ENCODE measurements at regions not wholly inside any gene's neighbourhood (a gene's known extent, or its start where the extent isn't known, plus 50 kb on each side); places are given as distances from the start of the nearest gene placed in this dataset.

DNA sequence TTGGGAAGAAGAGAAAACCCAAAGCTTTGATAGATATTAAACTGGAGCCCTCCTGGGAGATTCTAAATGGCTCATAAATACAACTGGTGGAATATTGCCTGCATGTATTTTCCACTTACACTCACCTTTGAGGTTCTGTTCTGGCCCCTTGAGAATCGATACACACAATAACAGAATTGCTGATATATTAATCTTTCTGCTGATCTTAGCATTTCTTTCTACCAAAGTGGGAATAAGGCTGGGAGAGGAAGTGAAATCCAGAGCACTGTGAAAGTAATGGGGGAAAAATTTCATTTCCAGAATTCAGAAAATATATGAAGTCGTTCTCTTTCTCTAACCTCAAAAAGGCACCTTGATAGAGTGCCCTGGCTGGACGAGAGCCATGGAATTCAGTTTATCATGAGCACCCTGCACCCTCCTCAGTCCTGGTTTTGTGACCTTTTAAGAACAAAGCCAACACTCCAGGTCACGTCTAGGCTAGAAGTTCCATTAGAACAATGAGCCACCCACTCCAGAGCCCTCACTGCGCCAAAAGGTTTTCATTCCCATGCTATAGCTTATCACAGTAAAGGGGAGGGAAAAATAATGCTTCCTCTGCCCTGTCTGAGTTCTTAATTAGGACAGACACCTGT is 244.5 kb downstream of the CD83 start:
- H3K4me3 ChIP-seq (ENCODE audit: low read depth, low read length): no peak overlapping the region

DNA sequence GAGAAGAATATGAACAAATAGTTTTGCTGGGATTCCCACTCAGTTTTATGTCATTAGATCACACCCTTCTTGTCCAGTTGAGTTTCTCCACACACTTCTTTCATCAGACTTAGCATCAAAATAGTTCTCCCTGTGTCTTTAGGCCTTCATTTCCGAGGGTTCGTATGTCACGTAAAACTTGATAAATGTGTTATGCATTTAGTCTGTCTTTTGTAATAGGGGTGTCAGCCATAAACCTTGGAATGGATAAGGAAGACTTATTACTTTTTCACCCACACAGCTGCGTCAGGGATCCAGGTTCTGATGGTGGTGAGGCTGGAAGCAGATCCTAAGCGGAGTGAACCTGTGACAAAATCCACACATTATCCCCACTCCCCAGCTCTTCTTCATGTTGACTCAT is 246.8 kb downstream of the CD83 start:
- no peak overlapping the region for H3K4me3 ChIP-seq (ENCODE audit: low read depth, low read length)

DNA sequence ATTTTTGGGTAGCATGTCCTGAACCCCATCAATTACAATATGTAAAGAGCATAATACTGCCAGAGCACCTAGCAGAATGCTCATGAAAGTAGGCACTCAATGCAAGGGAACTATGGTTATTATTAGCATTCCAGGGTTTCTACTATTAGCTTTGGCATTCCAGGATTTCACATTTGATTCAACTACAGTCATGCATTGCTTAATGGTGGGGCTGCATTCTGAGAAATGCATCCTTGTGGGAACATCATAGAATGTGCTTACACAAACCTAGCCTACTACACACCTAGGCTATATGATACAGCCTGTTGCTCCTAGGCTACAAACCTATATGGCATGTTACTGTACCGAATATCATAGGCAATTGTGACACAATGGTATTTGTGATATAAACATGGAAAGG is 247.8 kb downstream of the CD83 start:
- no peak overlapping the region for H3K4me3 ChIP-seq (ENCODE audit: low read depth, low read length)

DNA sequence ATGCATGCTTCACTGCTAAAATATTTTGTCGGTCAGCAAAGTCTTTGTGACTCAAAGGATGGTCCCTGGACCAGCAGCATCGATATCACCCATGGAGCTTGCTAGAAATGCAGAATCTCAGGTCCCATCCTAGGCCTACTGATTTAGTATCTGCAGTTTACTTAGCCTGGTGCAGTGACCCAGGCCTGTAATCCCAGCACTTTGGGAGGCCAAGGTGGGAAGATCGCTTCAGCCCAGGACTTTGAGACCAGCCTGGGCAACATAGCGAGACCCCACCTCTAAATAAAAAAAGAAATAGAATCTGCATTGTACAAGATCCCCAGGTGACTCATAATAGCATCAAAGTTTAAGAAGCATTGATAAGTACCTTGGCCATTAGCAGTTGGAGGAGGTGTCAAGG is 248.7 kb downstream of the CD83 start:
- H3K4me3 ChIP-seq (ENCODE audit: low read depth, low read length): no peak overlapping the region

DNA sequence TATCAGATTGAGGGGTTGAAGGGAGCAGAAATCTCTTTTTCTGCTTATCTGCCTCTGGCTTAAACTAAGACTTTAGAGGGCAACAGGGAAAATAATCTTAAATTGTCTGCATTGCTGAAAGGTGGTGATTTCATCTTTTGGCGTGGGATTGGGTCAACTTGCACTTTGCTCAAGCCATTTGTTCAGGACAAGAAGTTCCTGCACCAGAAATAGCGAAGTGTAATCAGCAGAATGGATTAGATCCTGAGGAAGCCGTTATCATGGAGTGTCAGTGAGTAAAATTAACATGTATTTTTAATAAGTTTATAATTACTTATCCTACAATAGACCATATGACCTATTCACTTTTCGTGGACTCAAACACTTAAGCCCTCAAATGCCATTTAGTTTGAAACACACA is 249.3 kb downstream of the CD83 start:
- H3K4me3 ChIP-seq (ENCODE audit: low read depth, low read length): no peak overlapping the region

DNA sequence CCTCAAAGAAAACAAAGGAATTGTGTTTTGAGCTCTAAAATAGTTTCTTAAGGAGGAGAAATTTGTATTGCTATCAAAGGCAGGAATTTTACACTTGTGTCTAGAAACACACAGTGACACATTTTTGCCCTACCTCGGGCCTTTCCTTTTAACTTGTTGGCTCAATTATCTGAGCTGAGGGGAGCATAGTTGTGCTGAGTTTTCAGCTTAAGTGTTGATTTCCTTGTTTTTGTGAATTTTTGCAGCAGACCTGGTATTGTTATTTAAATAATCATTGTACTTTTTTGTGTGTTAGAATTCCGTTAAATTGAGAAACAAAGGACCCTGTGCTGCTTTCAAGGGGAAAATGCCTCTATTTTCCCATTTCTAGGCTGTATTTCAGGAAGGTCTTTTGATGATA is 249.7 kb downstream of the CD83 start:
- no peak overlapping the region for H3K4me3 ChIP-seq (ENCODE audit: low read depth, low read length)

DNA sequence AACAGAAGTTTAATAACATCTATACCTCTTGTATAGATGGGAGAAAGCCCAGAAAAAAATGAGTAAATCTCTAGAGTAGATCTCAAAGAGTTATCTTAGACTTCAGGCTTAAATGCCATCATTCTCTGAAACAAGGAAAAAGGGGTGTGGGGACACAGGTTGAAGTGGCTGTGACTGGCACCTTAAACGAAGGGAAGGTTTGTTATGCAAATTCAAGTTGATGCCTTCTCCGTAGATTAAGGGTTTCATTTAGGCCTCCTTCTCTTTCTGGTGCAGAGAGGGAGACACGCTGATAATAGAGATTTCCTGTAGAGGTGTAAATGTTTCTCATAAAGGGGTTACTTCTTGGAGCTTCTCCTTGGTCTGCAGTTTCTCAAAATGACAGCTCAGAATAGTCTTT is 252.1 kb downstream of the CD83 start:
- no peak overlapping the region for H3K4me3 ChIP-seq (ENCODE audit: low read depth, low read length)

DNA sequence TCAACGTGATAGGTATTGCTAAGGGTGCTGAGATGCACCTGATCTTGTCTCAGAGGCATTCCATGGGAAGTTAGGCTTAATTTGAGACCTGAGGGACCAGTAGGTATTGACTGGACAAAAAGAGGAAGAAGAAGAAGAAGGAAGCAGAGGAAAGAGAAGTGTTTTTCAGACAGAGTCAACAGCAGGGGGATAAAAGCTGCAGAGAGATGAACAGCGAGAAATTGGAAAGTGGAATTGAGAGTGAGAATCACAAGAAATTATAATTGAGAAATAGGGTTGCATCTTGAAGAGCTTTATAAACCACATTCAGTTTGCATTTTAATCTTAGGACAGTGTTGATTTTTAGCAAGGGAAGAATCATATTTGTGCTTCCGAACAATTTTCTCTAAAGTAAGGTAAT is 254.0 kb downstream of the CD83 start:
- H3K4me3 ChIP-seq (ENCODE audit: low read depth, low read length): no peak overlapping the region

DNA sequence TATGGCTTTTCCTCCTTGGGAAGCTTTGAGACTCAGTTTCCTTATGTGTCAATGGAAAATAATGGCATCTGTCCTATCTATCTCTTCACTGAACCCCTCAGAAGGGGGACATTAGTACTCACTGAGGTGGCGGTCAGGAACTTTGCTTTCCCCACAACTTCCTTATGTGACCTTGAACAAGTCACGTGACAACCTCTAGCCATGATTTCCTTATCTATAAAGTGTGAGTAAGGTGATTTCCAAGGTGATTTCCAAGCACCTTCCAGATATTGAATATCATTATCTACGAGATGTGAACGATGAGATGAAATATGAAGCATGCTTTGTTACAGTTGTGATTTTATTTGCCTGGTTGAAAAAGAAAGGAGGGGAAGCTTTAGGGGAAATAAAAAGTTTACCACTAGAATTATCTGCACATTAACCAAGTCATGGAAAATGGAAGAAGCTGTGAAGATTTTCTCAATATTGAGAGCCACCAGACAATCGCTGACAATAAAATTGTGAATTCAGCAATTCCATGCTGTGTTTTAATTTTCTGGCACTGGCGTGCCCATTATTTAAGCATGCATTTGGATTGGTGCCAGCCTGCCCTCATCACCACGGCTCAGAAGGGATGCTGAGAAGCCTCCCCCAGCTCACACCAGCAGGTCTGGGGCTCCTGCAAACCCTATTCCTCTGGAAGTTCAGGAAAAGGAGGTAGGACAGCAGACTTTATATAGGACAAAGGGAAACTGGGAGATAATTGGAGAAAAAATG is 255.3 kb downstream of the CD83 start:
- H3K4me3 ChIP-seq (ENCODE audit: low read depth, low read length): no peak overlapping the region

DNA sequence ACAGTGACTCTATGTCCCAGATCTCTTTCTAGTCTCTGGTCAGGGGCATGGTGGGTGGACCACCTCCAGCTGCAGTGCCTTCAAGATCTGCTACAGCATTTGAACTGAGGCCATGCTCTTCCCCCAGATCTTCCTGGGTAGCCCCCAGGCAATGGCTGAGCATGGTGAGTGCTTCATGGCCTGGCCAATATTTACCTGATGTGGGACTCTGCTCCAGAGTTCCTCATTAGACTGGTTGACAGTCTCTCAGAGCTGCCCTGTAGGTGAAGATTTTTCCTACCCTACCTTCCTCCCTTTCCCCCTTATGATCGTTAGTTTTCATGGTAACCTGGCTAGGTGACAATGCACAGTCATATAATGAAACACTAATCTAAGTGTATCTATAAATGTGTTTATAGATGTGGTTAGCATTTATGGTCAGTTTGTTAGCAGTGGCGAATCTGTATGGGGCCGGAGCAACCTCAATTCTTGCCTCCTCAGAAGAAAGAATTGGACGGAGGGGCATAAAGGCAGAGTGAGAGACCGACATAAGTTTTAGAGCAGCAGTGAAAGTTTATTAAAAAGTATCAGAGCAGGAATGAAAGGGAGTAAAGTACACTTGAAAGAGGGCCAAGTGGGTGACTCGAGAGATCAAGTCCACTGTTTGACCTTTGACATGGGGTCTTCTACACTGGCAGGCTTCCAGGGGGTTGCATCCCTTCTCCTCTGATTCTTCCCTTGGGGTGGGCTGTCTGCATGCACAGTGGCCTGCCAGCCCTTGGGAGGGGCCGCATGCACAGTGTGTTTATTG is 256.3 kb downstream of the CD83 start:
- no peak overlapping the region for H3K4me3 ChIP-seq (ENCODE audit: low read depth, low read length)

DNA sequence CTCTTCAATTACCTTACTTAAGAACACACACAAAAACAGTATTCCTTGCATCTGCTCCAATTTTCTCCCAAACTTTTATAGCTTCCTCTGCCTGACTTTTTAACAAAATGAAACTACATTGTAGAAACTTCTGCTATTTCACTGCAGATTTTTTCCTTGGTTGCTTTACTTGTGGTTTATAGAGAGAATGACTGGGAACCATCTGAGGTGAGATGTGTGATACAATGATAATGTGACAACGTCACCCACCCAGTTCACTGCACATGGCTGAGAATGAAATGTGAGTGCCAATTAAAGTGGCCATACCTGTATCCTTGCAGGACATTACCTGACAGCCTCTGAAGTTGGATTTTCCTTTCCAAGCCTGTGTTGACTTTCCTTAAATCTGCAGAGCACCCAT is 258.4 kb downstream of the CD83 start:
- H3K4me3 ChIP-seq (ENCODE audit: low read depth, low read length): no peak overlapping the region

DNA sequence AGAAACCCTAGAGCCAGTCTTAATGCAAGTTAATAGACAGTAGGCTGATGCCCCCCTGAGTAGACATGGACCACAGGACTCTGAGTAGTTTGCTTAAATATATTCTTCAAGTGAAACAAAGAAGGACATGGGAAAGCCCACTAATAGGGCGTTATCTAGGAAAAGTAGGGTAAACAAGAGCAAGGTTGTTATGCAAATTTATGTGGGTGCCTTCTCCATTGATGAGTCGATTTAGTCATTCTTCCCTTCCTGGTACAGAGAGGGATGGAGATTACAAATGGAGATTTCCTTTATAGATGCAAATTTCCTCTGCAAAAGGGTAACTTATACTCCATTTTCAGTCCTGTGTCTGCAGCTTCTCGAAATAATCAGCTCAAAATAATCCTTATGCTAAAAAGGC is 262.0 kb downstream of the CD83 start:
- H3K4me3 ChIP-seq (ENCODE audit: low read depth, low read length): no peak overlapping the region

DNA sequence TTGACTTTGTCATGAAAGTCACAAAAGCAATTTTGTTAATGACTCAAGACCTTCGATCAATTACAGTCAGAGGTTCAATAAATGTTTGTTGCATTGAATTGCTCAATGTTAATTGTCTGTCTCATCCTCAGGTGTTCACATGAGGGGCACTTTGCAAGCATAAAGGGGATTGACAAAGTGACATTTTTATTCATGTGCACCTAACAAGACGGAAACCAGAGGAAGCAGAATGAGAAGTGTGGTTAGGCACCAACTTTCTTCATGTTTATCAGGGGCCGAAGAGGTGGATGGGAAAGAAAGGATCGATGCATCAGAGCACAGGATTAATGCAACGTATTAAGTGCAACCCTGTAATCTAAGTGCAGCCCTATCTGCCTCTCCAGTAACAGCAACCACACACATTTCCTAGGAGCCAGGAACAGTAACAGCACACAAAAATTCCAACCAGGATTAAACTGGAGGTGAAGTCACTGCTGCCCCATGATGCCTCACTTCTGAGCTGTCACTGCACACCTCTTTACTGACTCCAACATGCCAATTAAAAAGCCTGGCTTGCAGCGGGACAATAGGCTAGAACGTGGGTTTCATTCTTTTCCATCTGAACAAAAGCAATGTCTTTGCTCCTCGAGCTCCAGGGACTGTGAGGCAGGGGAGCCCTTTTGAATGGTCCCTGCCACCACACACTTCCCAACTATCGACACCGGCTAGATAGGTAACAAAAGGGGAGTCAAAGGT is 262.7 kb downstream of the CD83 start:
- no peak overlapping the region for H3K4me3 ChIP-seq (ENCODE audit: low read depth, low read length)

DNA sequence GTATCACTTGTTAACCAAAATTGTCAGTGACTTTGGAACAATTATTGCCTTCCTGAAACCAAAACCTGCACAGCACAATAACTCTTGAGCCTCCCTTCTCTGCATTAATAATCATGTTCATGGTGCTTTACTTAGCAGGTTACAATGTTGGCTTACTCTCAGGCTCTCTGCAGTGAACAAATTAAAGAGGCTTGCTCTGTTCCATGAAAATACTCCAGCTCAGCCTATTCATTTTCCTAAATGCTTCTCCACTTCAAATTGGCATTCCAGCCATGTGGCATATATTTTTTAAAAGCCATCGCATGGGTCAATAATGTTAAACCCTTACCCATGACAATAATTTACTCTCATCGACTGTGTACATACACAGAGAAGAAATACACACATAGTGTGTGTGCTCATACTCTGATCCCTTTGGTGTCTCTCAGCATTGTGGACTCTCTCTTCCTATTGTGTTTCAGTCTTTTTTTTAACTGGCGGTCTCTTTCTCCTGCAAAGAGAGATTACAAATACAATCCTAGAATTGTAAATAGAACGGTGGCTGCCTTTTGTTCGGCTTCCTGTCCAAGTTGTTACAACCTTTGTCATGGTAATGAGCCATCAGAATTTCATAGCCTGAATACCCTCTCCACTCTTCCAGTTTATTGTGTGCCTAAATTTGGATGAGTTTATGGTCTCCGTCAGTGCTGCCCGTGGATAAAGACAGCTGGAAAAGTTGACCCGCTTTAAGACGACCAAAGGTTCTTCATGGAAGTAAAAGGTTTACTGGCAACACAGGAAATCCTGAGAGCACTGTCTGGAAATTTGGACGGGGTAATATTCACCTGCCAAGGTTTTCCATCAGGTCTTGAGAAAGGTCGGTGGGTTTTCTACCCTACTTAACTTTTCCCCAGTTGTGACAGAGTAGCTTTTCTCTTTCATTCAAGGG is 263.6 kb downstream of the CD83 start:
- H3K4me3 ChIP-seq (ENCODE audit: low read depth, low read length): no peak overlapping the region

DNA sequence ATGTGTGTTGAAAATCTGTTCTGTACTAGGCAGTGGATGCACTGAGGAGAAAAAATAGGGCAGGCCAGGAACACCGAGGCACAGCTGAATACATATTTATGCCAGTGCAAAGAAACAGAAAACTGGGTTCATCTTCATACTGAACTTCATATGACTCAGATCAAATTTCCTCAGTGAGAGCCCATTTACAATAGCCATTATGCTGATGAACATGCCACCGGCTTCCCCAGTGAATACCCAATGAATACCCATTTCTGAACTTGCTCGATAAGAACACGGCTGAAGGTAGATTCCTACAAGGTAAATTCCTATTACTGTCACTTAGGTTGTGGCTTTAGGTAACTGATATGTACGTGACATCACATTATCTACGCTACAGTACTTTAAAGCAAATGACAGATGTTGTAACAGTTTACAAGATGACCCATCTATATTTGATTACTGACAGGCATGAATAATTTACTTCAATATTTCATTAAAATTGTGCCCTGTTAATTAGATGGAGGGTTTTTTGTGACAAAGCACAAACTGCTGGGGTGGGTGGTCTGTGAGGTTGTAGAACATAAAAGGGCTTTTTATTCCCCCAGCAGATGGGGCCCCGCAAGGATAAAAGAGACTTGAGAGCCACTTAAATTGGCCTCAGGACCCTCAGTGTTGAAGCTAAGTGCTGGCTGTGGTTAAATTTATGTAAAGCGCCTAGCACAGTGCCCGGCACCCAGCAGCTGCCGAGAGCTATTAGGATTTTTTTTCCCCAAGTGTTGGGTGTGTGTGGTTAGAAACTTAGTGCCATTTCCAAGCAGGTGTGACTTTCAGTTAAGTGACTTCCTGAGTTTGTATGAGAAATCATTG is 264.5 kb downstream of the CD83 start:
- H3K4me3 ChIP-seq (ENCODE audit: low read depth, low read length): no peak overlapping the region

DNA sequence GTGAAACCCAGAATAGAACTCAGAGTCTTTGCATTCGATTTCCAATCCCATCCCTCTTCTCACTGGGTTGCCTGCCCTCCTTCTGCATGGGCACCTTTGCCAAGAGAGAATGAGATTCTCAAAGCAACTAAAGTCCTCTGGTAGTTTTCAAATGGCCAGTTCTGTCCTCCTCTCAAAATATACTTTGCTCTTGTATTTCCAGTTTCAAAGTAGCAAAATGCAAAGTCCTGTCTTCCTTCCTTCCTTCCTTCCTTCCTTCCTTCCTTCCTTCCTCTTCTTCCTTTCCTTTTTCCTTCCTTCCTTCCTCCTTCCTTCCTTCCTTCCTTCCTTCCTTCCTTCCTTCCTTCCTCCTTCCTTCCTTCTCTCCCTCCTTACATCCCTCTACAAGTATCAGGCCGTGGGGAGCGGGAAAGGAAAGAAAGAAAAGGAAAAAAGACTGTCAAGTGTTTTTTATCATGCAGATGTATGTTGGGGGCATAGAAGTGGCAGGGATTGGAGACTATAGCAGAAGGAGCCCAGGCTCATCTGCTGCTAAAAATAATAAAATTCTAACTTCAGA is 265.2 kb downstream of the CD83 start:
- H3K4me3 ChIP-seq (ENCODE audit: low read depth, low read length): no peak overlapping the region

DNA sequence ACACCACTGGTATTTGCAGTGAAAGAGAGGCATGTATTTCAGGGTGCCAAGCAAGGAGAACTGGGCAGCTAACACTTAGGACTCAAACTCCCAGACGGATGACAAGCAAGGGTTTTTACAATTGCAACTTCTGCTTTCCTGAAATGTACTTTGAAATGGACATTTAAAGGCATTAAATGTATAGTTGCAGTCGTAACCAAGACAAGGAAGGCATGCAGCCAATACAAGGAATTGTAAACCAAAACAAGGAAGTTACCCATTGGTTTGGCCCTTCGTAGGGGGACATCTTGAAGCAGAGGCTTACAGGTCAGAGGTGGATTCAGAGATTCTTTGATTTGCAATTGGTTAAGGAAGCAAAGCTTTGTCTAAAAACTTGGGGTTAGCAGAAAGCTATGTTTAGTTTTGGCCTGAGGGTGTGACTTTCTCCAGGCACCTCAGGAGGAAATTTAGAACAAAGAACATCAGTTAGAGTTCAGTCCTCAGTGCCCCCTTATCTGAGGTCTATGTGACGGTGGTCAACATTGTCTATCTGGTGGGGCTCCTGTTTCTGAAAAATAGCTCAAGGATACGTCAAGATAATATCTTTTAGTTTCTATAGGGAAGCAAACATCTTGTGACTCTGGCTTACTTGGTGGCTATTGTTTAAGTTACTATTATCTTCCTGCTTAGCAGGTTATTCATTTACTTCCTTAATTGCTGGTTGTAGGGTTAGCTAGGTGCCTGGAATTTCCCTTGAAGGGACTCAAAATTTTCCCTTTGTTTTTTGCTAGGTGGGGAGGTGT is 266.0 kb downstream of the CD83 start:
- H3K4me3 ChIP-seq (ENCODE audit: low read depth, low read length): no peak overlapping the region

DNA sequence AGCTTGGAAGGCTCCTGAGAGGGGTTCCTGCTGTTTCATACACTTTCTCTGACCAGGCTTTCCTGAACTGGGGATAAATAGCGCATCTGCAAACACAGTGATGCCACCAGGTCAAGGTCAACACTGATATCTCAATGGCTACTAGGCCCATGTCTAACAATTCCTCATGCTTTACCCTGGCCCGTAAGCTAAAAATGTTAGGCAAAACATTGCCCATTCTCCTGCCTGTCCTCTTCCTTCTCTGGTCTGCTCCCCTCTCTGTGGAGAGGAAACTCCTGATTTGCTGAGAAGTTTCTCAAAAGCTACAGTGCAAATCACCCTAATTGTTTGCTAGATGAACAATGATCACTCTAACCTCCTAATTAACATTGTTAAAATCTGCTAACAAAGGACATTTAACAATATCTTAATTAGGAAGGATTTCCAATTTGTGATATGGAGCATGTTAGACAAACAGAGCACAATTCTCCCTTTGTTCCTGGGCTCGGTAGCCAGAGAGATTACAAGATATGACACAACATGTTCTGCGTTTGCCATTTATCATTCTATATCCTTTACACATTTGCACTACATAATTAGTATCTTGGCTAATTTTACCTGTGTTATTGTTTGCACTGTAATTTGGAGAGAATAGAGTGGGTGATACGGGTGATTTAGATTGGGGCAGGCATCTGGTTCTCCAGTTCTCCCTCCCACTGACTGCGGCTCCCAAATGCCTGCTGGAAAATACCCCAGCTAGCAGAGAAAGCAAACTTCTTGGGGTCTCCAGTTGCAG is 266.8 kb downstream of the CD83 start:
- no peak overlapping the region for H3K4me3 ChIP-seq (ENCODE audit: low read depth, low read length)

Data from iPS-11a (cell line).